ENCODE measurements at regions not wholly inside any gene's neighbourhood (a gene's known extent, or its start where the extent isn't known, plus 50 kb on each side); places are given as distances from the start of the nearest gene placed in this dataset.

DNA sequence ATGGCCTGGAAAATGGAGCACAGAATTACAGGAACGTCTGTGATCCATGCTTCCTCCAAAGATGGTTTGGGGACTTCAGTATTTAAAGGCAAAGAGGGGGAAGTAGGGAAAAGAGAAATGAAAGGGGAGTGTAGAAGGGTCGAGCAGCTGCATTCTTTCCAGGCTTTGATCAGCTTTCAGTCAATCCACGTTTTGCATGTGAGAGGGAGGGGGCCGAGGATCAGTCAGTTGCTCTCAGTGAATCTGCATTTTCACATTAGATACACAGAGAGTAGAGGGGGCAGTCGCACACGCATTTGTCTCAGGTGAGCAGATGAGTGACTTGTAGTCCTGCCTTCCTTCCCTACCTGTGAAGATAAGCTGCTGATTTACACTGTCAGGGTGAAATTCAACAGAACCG lies 78.8 kb downstream of the FOXF2 start:
- Histone ChIP-seq H3K27ac (no peak overlapping the region), H3K27me3 (no peaks in the 10 kb centered on the region), H3K9me3 (no peaks in the 10 kb centered on the region), H3K36me3 (no peaks in the 10 kb centered on the region), H3K4me3 (no peak overlapping the region), H3K4me1 (no peaks in the 10 kb centered on the region)
- intact Hi-C loops (cut with DNase I; ENCODE audit: low total_unique reads) (no loop called here), in situ Hi-C loops (cut with MboI; ENCODE audit: low pct_ligation_motif_present in 1 of 4, low pct_unique_long_range_greater_than_20kb in 1 of 4, low sequenced_read_pairs in 3 of 4) (no loop called here)
- TF ChIP-seq POLR2AphosphoS5 (IDR thresholded peaks at IDR 0.05) (no peak), POLR2A (IDR thresholded peaks at IDR 0.05) (no peak), EP300 (IDR thresholded peaks at IDR 0.05; ENCODE audit: low read depth) (no peak)
- TF ChIP-seq, protein P1, sequence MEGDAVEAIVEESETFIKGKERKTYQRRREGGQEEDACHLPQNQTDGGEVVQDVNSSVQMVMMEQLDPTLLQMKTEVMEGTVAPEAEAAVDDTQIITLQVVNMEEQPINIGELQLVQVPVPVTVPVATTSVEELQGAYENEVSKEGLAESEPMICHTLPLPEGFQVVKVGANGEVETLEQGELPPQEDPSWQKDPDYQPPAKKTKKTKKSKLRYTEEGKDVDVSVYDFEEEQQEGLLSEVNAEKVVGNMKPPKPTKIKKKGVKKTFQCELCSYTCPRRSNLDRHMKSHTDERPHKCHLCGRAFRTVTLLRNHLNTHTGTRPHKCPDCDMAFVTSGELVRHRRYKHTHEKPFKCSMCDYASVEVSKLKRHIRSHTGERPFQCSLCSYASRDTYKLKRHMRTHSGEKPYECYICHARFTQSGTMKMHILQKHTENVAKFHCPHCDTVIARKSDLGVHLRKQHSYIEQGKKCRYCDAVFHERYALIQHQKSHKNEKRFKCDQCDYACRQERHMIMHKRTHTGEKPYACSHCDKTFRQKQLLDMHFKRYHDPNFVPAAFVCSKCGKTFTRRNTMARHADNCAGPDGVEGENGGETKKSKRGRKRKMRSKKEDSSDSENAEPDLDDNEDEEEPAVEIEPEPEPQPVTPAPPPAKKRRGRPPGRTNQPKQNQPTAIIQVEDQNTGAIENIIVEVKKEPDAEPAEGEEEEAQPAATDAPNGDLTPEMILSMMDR (IDR thresholded peaks at IDR 0.05) = no peak
- DNase-seq = no peak
- 47 to 63% methylated on average over 4 to 7 of the region's 7 CpGs for WGBS, 2 donors (ENCODE audit: low coverage in 1 of 2)

DNA sequence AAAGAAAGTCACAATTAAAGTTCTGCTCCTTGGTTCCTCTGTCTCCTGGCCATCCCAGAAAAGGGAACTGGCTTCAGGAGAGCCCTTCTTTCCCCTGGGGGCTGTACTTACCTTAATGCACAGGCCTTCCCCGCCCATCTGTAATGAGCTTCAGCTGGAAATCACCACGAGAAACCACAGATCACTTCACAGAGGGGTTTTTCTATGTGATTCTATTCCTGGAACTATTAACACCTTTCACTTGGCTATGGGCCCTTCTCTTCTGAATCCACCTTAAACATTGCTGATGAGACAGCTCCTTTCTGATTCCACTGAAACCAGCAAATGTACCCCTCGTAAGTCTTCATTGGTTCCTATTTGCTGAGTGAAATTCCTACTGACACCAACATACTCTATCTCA lies 80.7 kb downstream of the FOXF2 start:
- Histone ChIP-seq H3K27me3 (no peaks in the 10 kb centered on the region), H3K27ac (no peak overlapping the region), H3K4me1 (no peaks in the 10 kb centered on the region), H3K9me3 (no peaks in the 10 kb centered on the region), H3K36me3 (no peaks in the 10 kb centered on the region), H3K4me3 (no peak overlapping the region)
- intact Hi-C loops (cut with DNase I; ENCODE audit: low total_unique reads) (no loop called here), in situ Hi-C loops (cut with MboI; ENCODE audit: low pct_ligation_motif_present in 1 of 4, low pct_unique_long_range_greater_than_20kb in 1 of 4, low sequenced_read_pairs in 3 of 4) (no loop called here)
- 69 to 71% methylated on average over 3 of the region's 3 CpGs for WGBS, 2 donors (ENCODE audit: low coverage in 1 of 2)
- TF ChIP-seq POLR2A (IDR thresholded peaks at IDR 0.05) = no peak
- TF ChIP-seq POLR2AphosphoS5 (IDR thresholded peaks at IDR 0.05) = no peak
- TF ChIP-seq, protein P1 (IDR thresholded peaks at IDR 0.05) = no peak
- no peak for TF ChIP-seq EP300 (IDR thresholded peaks at IDR 0.05; ENCODE audit: low read depth)
- DNase-seq = no peak

GRCh38 chr6:1472643-1473042 lies 83.3 kb downstream of the FOXF2 start:
- intact Hi-C loops (cut with DNase I; ENCODE audit: low total_unique reads) (no loop called here), in situ Hi-C loops (cut with MboI; ENCODE audit: low pct_ligation_motif_present in 1 of 4, low pct_unique_long_range_greater_than_20kb in 1 of 4, low sequenced_read_pairs in 3 of 4) (no loop called here)
- Histone ChIP-seq H3K4me1 (no peaks in the 10 kb centered on the region), H3K4me3 (no peak overlapping the region), H3K9me3 (no peaks in the 10 kb centered on the region), H3K36me3 (no peaks in the 10 kb centered on the region), H3K27ac (no peak overlapping the region), H3K27me3 (no peaks in the 10 kb centered on the region)
- TF ChIP-seq, protein P1 (IDR thresholded peaks at IDR 0.05) = no peak
- TF ChIP-seq POLR2AphosphoS5 (IDR thresholded peaks at IDR 0.05) (no peak), EP300 (IDR thresholded peaks at IDR 0.05; ENCODE audit: low read depth) (no peak), POLR2A (IDR thresholded peaks at IDR 0.05) (no peak)
- no peak for DNase-seq

- intact Hi-C loops (cut with DNase I; ENCODE audit: low total_unique reads) = no loop called here
- no peak overlapping the region for H3K4me3 ChIP-seq
These were observed 83.8 kb downstream of the FOXF2 start for GRCh38 chr6:1473166-1473565.

More at GRCh38 chr6:1473166-1473565, 83.8 kb downstream of the FOXF2 start:
- whole genome bisulfite sequencing, 2 donors (ENCODE audit: low coverage in 1 of 2) = 66 to 75% methylated on average over 7 to 8 of the region's 8 CpGs
- Histone ChIP-seq H3K9me3 (no peaks in the 10 kb centered on the region), H3K4me1 (no peaks in the 10 kb centered on the region), H3K36me3 (no peaks in the 10 kb centered on the region), H3K27me3 (no peaks in the 10 kb centered on the region), H3K27ac (no peak overlapping the region)
- in situ Hi-C loops (cut with MboI; ENCODE audit: low pct_ligation_motif_present in 1 of 4, low pct_unique_long_range_greater_than_20kb in 1 of 4, low sequenced_read_pairs in 3 of 4) = no loop called here
- TF ChIP-seq POLR2AphosphoS5 (IDR thresholded peaks at IDR 0.05) = no peak
- TF ChIP-seq, protein P1 (IDR thresholded peaks at IDR 0.05) = no peak
- TF ChIP-seq EP300 (IDR thresholded peaks at IDR 0.05; ENCODE audit: low read depth) = no peak
- TF ChIP-seq POLR2A (IDR thresholded peaks at IDR 0.05) = no peak
- DNase-seq = no peak
